GM12872 (cell line): ENCODE measurements at regions not wholly inside any gene's neighbourhood (a gene's known extent, or its start where the extent isn't known, plus 50 kb on each side); places are given as distances from the start of the nearest gene placed in this dataset.

Source experiments
- TF ChIP-seq, protein P1 (sequence below): IDR thresholded peaks from 3 replicates; pipeline ENCODE4 v1.5.1; 2011; ENCODE audit warnings: low read depth, mild to moderate bottlenecking, low read length, moderate library complexity; ENCODE audit not compliant: insufficient read depth

DNA sequence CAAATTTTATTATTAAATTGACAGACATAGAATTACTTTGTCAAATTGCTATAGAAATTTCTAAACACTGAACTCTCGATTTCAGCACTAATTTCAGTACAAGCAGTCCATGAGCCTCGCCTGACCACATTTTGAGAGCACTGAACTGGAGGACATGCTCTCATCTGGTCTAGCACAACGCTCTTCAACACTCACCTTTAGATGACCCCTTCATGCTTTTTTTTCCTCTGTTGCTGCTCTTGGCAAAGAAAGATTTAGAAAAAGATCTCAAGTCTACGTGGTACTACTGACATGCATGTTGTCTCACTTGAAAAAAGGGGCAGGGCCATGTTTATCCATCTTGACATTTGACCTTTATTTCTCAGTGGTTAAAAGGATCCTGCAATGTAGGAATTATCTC lies 981.5 kb downstream of the DIAPH3 start:
- TF ChIP-seq, protein P1, sequence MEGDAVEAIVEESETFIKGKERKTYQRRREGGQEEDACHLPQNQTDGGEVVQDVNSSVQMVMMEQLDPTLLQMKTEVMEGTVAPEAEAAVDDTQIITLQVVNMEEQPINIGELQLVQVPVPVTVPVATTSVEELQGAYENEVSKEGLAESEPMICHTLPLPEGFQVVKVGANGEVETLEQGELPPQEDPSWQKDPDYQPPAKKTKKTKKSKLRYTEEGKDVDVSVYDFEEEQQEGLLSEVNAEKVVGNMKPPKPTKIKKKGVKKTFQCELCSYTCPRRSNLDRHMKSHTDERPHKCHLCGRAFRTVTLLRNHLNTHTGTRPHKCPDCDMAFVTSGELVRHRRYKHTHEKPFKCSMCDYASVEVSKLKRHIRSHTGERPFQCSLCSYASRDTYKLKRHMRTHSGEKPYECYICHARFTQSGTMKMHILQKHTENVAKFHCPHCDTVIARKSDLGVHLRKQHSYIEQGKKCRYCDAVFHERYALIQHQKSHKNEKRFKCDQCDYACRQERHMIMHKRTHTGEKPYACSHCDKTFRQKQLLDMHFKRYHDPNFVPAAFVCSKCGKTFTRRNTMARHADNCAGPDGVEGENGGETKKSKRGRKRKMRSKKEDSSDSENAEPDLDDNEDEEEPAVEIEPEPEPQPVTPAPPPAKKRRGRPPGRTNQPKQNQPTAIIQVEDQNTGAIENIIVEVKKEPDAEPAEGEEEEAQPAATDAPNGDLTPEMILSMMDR = no peak

DNA sequence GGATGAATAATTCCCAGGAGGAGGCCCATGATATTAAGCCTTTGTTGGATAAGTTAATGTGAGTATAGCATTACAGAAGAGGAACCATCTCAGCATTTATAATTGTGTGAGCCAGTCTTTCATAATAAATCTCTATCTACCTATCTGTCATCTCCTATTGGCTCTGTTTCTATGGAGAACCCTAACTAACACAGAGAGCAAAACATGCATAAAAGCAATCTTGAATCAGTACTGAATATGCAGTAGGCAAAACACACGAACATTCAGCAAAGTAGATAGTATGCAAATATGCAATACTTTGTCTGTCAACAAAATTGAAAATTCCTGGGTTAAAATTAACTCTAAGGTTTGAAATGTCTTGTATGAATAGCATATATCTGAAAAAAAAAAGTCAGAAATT lies 966.3 kb downstream of the DIAPH3 start:
- TF ChIP-seq, protein P1 = no peak

DNA sequence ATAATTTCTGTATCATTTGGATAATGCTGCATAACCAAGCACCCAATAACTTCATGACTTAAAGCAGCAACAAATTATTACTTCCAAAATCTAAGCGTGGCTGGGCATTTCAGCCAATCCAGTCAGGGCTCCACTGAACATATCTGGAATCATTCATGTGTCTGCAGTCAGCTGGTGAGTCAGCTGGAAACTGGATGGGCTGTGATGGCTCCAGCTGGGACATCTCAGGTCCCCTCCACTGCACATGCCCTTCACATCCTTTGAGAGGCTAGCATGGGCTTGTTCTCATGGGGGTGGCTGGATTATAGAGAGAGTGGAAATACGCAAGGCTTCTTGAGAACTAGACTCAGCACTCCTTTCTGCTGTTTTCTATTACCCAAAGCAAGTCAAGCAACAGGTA lies 961.9 kb downstream of the DIAPH3 start:
- TF ChIP-seq, protein P1 = no peak

DNA sequence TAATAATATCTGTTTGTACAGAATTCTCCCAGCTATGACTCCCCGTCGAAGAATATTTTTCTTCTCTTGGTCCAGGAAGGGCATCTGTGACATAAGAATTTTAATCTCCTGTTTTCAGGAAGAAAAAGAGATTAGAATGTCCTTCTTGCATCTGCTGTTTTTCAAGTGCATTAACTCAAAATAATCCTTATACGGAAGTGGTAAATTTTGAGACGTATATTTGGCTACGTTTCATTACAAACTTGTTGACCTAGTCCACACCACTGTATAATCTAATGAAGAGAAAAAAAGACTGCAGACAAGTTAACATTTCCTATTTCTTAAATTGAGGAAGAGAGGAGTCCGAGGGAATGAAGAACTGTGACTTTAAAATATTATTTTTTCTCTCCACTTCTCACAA lies 959.9 kb downstream of the DIAPH3 start:
- TF ChIP-seq, protein P1 = no peak

DNA sequence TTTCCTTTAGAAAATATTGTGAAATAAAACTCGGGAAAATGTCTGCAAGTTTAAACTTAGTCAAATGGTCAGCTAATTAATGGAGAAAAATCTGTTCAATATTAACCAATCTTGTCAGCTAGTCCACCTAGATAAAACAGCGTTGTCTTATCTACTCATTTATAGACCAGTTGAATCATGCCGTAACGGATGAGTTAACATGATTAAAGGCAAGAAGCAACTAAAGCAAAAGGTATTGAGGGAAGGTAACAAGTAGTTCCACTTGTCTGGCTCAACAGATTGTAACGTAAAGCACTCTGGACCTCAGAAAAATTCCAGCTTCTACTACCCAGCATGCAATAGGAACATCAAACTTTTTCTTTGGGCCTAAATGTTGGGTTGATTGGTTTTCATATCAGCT lies 958.2 kb downstream of the DIAPH3 start:
- TF ChIP-seq, protein P1 = no peak

DNA sequence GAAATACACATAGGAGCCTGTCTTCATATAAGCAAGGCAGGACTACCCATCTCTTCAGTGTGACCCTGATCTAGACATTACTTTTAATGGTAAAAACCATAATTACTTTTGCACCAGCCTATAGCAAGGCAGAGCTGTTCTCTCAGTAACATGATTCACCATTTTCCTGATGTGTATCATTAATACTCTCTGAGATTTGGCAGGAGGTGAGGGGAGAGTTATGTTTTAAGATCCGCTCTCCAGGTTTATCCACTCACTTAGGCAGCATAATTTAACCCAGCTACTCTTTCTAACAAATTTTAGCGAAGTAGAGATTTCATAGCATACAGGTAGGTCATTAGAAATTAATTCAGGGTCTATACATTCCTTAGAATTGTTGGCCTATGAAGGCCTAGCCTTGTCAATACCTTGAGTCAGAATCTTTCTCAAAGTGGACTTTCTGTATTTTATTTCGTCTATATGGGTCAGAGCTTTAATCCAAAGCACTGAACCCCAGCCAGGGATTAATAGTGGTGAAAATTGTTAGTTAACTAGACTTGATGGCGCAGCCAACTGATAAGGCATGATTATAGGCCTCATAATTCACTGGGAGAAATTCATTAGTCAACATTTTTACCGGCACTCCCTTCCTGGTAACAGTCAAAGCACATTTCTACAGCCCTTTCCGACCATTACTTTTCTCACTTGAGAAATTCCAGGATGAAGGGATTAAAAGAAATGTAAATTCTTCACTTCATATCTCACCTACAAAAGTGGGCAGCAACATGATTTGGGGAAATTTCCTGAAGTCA lies 955.1 kb downstream of the DIAPH3 start:
- TF ChIP-seq, protein P1 = no peak

DNA sequence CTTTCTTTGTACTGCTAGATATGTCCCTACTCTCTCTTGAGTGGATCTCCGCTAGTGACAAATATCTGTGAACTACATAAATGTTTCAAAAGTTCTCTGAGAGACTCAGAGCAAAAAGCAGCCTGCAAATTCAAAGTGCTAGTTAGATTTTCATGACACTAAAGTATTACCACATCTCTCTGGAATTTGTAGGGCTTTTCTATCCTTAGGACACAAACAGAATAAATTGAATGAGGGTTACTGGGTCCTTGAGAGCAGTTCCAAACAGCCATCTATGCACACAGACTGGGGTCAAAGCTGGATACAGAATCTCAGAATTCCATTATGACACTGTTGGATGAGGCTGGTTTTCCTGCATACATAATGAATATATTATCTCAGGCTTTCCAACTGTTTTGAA lies 953.2 kb downstream of the DIAPH3 start:
- TF ChIP-seq, protein P1 = no peak

DNA sequence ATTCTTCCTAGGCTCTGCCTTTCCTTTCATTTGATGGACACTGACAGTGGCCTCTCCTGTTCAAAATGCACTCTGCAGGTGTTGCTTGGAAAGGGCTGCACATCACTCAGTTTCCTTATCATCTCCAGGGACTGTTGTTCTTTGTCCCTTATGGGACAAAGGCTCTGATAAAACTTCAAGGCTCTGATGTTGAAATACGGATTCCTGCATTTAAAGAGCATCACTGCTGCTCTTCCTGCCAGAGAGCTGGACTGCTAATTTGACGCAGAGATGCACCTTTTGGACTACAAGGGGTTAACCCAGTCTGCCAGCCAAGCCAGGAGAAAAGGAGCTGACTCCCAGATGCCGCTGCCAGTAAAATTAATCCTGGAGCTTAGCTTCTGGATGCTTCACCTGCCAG lies 952.1 kb downstream of the DIAPH3 start:
- TF ChIP-seq, protein P1 = no peak
